ENCODE measurements at regions not wholly inside any gene's neighbourhood (a gene's known extent, or its start where the extent isn't known, plus 50 kb on each side); places are given as distances from the start of the nearest gene placed in this dataset.

GRCh38 chr13:26839682-26840081 lies 79.1 kb upstream of the GPR12 start:
- TF ChIP-seq CTCF (IDR thresholded peaks at IDR 0.05; ENCODE audit: low read depth, low read length, poor library complexity, severe bottlenecking) (no peak), EZH2phosphoT487 (IDR thresholded peaks at IDR 0.05; ENCODE audit: borderline replicate concordance, low read length) (no peak)

All from DOHH2 (cell line).